K562 (cell line): ENCODE measurements at regions not wholly inside any gene's neighbourhood (a gene's known extent, or its start where the extent isn't known, plus 50 kb on each side); places are given as distances from the start of the nearest gene placed in this dataset.

Experiments
- ARHGAP35 ChIP-seq: fragments of 450-650 bp; IDR thresholded peaks from 2 replicates; pipeline ENCODE4 v1.6.1; 2018; ENCODE audit not compliant: partially characterized antibody
- ATF3 ChIP-seq, 2 experiments: fragments of 450-650 bp in 1 of 2; sonication (generic) in 1 of 2; formaldehyde crosslinking in 1 of 2; IDR thresholded peaks in 1 of 2; conservative IDR thresholded peaks in 1 of 2; 2 replicates each; pipeline versions ENCODE4 v1.6.1 to v1.8.1; 2016 to 2023; ENCODE audit warnings: mild to moderate bottlenecking in 2 of 2, moderate library complexity in 2 of 2, inconsistent platforms in 1 of 2, missing genetic modification reagents in 1 of 2
- CEBPB ChIP-seq: fragments of 450-650 bp; IDR thresholded peaks from 2 replicates; pipeline ENCODE4 v1.6.1; 2016; ENCODE audit warnings: missing genetic modification characterization, missing compliant biosample characterization
- CHD2 ChIP-seq: IDR thresholded peaks from 2 replicates; pipeline ENCODE4 v1.6.1; 2011; ENCODE audit warnings: low read depth, low read length
- CTCF ChIP-seq, 3 experiments: IDR thresholded peaks in 2 of 3; conservative IDR thresholded peaks in 1 of 3; 2 replicates each; pipeline ENCODE4 v1.5.1; 2011 to 2012; ENCODE audit warnings: low read length in 3 of 3, mild to moderate bottlenecking in 3 of 3, control low read depth in 2 of 3, improper control_type of control experiment in 1 of 3, inconsistent platforms in 1 of 3, low read depth in 1 of 3, mixed read lengths in 1 of 3, moderate library complexity in 1 of 3; ENCODE audit not compliant: insufficient read depth in 2 of 3
- HNRNPH1 ChIP-seq: fragments of 200-400 bp; formaldehyde crosslinking; optimal IDR thresholded peaks from 2 replicates; pipeline ENCODE3; 2017; ENCODE audit warnings: low read depth, mild to moderate bottlenecking, low read length, moderate library complexity
- JUN ChIP-seq, 2 experiments: sonication (generic) in 1 of 2; formaldehyde crosslinking in 1 of 2; IDR thresholded peaks; 2 replicates each; pipeline versions ENCODE4 v1.6.1 to v1.8.0; 2012 to 2022; ENCODE audit warnings: borderline replicate concordance in 2 of 2, mild to moderate bottlenecking in 2 of 2, improper control_type of control experiment in 1 of 2, low read depth in 1 of 2, low read length in 1 of 2, missing genetic modification reagents in 1 of 2
- JUND ChIP-seq, 2 experiments: IDR thresholded peaks; 2 replicates in 1 of 2; 3 replicates in 1 of 2; pipeline ENCODE4 v1.6.1; 2011; ENCODE audit warnings: borderline replicate concordance in 2 of 2, low read depth in 2 of 2, low read length in 2 of 2, improper control_type of control experiment in 1 of 2, missing biosample characterization in 1 of 2, missing genetic modification characterization in 1 of 2, missing genetic modification reagents in 1 of 2
- NRF1 ChIP-seq, 2 experiments: fragments of 450-650 bp; IDR thresholded peaks in 1 of 2; conservative IDR thresholded peaks in 1 of 2; 2 replicates each; pipeline ENCODE4 v1.6.1; 2014; ENCODE audit warnings: mild to moderate bottlenecking in 2 of 2
- TBP ChIP-seq: optimal IDR thresholded peaks from 2 replicates; pipeline ENCODE3; 2011; ENCODE audit warnings: low read depth, low read length, improper control_type of control experiment
- XRCC5 ChIP-seq: fragments of 200-400 bp; formaldehyde crosslinking; IDR thresholded peaks from 2 replicates; pipeline ENCODE4 v1.6.1; 2017; ENCODE audit warnings: low read depth, mild to moderate bottlenecking, low read length
- ZNF239 ChIP-seq: fragments of 250-450 bp; sonication (Bioruptor Pico); IDR thresholded peaks from 2 replicates; pipeline ENCODE4 v1.4.0; 2020; ENCODE audit warnings: mild to moderate bottlenecking

GRCh38 chr9:108668191-108668937 is 187.4 kb downstream of the ACTL7B start:
- no peak for TF ChIP-seq CTCF (IDR thresholded peaks at IDR 0.05 in 2 of 3, conservative IDR thresholded peaks at IDR 0.05 in 1 of 3; ENCODE audit: insufficient read depth in 2 of 3, low read depth in 1 of 3, low read length in 3 of 3)
- no peak for TF ChIP-seq TBP
- TF ChIP-seq JUN (IDR thresholded peaks at IDR 0.05; ENCODE audit: borderline replicate concordance, low read depth, low read length), result no peak
- no peak for TF ChIP-seq JUN (CRISPR knock-in tag; IDR thresholded peaks at IDR 0.05; ENCODE audit: borderline replicate concordance)
- TF ChIP-seq JUND (IDR thresholded peaks at IDR 0.05; ENCODE audit: borderline replicate concordance, low read depth, low read length), result no peak
- TF ChIP-seq JUND (tag; IDR thresholded peaks at IDR 0.05; ENCODE audit: borderline replicate concordance, low read depth, low read length), result no peak
- no peak for TF ChIP-seq XRCC5
- TF ChIP-seq CEBPB (tag), result no peak
- TF ChIP-seq ZNF239 (CRISPR knock-in tag), result no peak
- no peak for TF ChIP-seq CHD2
- no peak for TF ChIP-seq ATF3 (IDR thresholded peaks at IDR 0.05)
- no peak for TF ChIP-seq ATF3 (CRISPR knock-in tag; conservative IDR thresholded peaks at IDR 0.05)
- no peak for TF ChIP-seq HNRNPH1
- no peak for TF ChIP-seq ARHGAP35
- no peak for TF ChIP-seq NRF1 (conservative IDR thresholded peaks at IDR 0.05 in 1 of 2, IDR thresholded peaks at IDR 0.05 in 1 of 2)
